ENCODE measurements at regions not wholly inside any gene's neighbourhood (a gene's known extent, or its start where the extent isn't known, plus 50 kb on each side); places are given as distances from the start of the nearest gene placed in this dataset.

DNA sequence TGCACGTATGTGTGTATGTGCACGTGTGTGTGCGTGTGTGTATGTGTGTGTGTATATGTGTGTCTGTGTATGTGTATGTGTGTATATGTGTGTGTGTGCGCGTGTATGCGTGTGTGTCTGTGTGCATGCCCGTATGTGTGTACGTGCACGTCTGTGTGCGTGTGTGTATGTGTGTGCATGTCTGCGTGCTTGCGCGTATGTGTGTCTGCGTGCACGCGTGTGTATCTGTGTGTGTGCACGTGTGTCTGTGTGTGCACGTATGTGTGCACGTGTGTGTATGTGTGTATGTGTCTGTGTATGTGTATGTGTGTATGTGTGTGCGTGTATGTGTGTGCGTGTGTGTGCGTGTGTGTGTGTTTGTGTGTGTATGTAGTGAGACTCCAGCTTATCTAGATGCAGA is 97.5 kb upstream of the SPATS2L start:
- DNase-seq (ENCODE audit: low spot score): no peak
- Histone ChIP-seq H3K27ac (no peak overlapping the region), H3K4me3 (no peak overlapping the region)
- TF ChIP-seq CTCF (IDR thresholded peaks at IDR 0.05): no peak

DNA sequence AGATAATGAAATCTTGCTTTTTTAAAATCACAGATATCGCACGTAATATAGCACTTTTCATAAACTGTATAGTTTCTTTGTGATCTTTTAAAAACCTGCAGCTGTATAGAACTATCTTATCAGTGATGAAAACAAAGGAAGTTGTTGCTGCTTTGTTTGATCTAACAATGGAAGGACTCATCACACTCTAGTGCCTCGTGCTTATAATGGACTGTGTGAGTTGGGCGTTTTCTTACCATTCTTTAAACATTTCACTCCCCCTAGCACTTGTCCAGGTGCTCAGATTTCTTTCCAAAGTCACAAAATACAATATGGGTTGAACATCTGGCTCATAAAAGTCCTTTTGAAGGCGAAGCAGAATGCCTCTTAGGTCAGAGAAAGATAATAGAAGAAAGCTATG is 94.8 kb upstream of the SPATS2L start:
- no peak overlapping the region for H3K27ac ChIP-seq
- no peak for TF ChIP-seq CTCF (IDR thresholded peaks at IDR 0.05)
- H3K4me3 ChIP-seq: no peak overlapping the region
- no peak for DNase-seq (ENCODE audit: low spot score)

DNA sequence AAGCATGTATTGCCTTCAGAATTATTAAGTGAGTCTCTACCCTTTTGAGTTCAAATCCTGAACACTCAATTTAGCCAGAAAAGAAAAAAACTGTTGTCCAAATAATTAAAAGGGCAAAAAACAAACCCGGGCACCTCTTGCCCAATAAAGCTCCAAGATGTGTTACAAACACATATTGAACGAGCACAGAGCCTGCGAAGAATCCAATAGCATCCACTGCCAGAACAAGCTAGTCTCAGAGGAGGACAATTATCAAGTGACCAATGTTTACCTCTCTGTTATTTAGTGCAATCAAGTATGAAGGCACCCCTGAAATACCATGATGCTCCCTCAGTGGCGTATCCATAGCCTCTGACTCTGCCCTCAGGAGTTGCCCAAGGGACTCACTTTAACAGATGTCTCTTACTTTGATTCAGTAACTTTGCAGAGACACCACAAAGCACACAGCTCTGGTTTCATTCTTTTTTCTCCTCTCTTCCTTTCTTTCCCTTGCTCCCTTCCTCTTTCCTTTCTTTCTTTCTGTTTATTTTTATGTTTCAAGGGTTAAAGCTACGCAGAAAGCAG is 93.5 kb upstream of the SPATS2L start:
- Histone ChIP-seq H3K4me3 (no peak overlapping the region), H3K27ac (no peak overlapping the region)
- TF ChIP-seq CTCF (IDR thresholded peaks at IDR 0.05): no peak
- DNase-seq (ENCODE audit: low spot score): no peak

DNA sequence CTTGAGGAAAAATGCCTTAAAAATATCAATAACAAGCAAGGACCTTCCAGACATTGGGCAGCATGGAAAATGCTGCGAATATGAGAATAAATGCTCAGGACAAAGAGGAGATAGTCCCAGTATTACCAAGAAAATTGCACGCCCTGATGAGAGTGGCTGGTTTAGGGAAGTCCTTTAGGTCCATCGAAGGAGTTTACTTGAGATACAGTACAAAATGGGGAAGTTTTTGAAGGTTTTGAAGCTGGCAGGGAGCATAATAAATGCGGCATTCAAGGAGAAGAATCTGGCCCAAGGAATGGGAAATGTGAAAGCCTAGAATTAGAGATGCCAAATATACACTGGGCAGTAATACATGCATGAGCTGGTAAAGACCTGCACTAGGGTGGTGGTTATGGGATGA is 90.2 kb upstream of the SPATS2L start:
- no peak for TF ChIP-seq CTCF (IDR thresholded peaks at IDR 0.05)
- Histone ChIP-seq H3K27ac (no peak overlapping the region), H3K4me3 (no peak overlapping the region)
- no peak for DNase-seq (ENCODE audit: low spot score)

GRCh38 chr2:200217320-200217719 is 89.2 kb upstream of the SPATS2L start:
- DNase-seq (ENCODE audit: low spot score): no peak
- Histone ChIP-seq H3K4me3 (no peak overlapping the region), H3K27ac (no peak overlapping the region)
- TF ChIP-seq CTCF (IDR thresholded peaks at IDR 0.05): no peak

DNA sequence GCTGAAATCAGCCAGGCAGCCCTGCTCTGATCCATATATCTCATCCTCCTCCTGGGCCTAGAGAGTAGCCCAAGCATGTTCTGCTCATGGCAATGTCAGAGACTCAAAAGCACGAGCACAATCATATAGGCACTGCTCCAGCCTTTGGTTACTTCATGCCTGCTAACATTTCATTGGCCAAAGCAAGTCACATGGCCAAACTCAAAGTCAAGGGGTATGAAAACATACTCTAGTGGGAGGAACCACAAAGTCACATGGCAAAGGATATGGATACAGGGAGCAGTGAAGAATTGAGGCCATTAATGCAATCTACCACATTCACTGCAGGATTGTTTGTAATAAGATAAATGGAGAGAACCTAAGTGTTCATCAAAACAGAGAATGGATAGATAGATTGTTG is 87.8 kb upstream of the SPATS2L start:
- TF ChIP-seq CTCF (IDR thresholded peaks at IDR 0.05): no peak
- no peak for DNase-seq (ENCODE audit: low spot score)
- H3K4me3 ChIP-seq: no peak overlapping the region

DNA sequence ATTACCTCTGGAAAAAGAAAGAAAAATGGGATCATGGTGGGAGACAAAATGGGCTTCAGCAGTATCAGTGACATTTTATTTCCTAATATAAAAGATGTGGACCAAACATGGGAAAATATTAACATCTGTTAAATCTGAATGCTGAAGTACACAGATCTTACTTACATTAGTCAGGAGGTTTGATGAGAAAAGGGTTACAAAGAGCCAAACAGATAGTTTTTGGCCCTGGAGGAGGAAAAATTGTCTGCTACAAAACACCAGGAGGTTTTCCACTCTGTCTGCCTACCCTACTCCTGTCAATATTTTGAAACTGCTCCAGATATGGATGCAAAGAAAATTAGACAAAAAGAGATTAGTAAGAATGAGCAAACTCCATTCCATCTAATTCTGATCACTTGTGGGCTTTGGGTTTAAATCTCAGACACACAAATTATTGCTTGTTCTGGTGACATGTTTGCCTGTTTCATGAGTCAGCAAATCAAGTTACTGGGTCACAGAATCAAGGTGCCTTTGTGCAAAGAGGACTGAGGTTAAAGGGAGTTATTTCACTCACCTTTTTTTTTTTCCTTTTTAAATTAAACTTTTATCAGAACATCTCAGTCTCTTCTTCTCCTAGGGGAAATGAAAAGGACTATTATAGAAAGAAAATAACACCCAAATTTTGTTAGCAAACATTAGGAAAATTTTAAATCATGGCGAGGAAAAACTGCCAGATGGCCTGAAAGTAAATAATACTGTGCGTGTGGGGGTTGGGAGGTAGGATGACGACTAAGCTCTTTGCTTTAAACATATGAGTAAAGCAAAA is 87.0 kb upstream of the SPATS2L start:
- no peak overlapping the region for H3K4me3 ChIP-seq
- DNase-seq (ENCODE audit: low spot score): no peak
- no peak overlapping the region for H3K27ac ChIP-seq
- no peak for TF ChIP-seq CTCF (IDR thresholded peaks at IDR 0.05)

More for the DNA sequence above, 87.8 kb upstream of the SPATS2L start:
- no peak overlapping the region for H3K27ac ChIP-seq
